ENCODE measurements at regions not wholly inside any gene's neighbourhood (a gene's known extent, or its start where the extent isn't known, plus 50 kb on each side); places are given as distances from the start of the nearest gene placed in this dataset.

DNA sequence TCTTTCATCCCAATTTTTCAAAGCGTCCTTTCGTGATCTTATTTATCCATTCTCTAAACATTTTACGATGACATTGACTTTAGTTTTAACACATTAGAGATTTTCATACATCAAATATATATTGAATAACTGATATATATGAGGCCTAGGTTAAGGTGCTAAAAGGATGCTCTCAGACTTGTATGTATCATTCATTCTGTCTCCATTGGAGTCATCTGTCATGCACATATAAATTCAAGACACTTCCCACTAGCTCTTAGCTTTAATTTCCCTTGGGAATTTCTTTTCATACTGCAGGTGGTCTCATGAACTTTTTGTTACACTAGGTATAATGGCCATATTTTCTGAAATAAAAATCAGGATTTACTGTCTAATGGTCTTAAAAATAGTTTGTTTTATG lies 635.8 kb upstream of the C9orf72 start:
- TF ChIP-seq POLR2A (IDR thresholded peaks at IDR 0.05) (no peak), EP300 (IDR thresholded peaks at IDR 0.05) (no peak)

All from ovary (tissue), 1 donor.